NCI-H146 (cell line): ENCODE measurements at regions not wholly inside any gene's neighbourhood (a gene's known extent, or its start where the extent isn't known, plus 50 kb on each side); places are given as distances from the start of the nearest gene placed in this dataset.

Experiments used
- DNase-seq: peaks from one replicate; lab custom pipeline; 2025; lab: John Stamatoyannopoulos, UW

DNA sequence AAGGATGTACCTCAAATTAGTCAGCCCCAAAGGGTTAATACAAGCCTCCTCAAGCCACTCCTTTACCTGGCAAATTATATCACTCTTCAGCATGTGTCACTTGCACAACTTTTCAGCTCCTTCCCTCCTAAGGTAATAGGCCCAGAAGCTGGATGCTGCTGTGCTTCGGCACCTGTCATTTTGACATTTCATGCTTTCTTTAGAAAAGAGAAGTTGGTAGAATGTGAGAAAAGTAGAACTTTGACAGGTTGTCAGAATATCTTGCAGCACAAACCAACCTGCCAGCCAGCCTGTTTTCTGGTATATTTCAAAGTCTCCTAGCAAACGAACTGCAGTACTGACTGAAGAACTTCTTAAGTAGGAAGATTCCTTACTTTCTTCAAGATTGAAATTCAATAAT lies 2136.9 kb downstream of the MAT2B start:
- DNase-seq, result no peak

DNA sequence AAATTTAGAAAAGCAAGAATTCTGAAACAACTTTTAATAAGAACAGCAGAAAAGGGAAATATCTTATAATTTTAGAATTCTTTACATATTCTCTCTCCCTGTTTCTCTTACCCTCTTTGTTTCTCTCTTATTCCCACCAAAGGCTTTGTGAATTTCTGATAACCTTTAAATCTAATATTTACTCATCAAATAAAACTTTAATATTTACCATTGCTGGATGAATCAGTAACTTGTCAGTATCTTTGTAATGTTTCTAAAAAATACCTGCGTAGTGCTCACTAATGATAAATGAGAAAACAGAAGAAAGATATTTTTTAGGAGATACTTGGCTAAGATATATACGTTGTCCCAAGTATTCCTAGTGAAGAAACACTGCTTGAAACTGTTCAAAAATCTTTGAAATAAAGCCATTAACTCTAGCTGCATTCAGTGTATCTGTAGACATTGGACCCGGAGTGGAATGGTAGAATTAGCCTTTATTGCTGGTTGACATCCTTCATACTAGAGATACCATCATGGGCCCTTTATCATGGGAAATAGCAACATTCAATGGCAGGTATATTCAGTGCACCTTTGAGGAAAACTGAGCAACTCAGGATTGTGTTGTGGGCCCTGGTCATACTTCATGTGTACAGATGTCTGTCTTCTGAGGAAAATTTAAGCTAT lies 2160.4 kb downstream of the MAT2B start:
- DNase-seq, result no peak

DNA sequence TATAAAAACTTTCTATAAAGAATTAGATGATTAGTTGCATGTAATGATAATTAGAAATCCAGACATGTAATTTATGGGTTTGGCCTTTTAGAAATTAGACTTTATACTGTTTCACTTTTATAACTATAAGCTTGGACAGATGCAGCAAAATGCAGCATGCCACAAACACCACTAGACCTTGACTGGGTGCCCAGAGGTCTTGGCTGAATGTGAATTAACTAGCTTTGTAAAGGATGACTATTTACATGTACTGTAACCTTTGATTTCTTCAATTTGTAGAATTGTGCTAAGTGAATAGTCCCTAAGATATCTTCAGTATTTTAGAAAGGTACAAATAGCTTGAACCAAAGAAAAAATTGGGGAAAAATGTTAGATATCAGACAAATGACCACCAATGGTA lies 2168.1 kb downstream of the MAT2B start:
- DNase-seq, result no peak

DNA sequence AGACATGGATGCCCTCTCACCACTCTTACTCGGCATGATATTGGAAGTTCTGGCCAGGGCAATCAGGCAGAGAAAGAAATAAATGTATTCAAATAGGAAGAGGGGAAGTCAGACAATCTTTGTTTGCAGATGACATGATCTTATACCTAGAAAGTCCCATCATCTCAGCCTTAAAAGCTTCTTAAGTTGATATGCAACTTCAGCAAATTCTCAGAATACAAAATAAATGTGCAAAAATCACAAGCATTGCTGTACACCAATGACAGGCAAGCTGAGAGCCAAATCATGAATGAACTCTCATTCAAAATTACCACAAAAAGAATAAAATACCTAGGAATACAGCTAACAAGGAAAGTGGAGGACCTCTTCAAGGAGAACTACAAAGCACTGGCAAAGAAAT lies 2190.4 kb downstream of the MAT2B start:
- DNase-seq, result no peak

DNA sequence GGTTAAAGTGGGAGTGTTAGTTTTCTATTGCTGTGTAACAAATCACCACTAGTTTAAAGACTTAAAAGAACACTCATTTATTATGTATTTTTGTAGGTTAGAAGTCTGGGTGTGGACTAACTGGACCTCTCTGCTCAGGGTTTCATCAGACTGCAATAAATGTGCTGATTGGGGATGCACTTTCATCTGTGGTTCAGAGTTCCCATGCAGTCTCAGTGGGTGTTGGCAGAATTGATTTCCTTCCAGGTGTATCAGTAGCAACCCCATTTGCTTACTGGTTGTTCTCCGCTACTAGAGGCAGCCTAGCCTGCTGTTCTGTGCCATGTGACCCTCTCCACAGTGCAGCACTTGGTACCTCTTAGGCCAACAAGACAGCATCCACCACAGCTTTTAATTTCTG lies 2200.5 kb downstream of the MAT2B start:
- no peak for DNase-seq

DNA sequence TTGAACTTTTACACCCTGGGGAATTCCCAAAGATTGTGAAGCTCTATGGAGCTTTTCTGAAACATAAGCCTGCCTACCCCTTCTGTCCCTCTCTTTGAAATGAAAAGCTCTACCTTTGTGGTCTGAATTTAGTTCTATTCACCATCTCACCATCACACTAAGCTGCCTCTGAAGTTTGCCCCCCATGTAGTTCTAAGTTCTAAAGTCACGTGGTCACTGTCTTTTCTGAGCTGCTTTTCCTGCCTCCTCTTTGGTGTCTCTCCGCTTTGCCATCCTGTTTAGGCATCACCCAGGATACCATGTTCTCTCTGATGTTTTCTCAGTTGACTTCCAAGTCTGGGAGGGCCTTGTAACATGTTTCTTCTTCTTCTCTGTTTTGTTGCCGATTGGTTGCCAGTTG lies 2206.6 kb downstream of the MAT2B start:
- DNase-seq, result no peak

DNA sequence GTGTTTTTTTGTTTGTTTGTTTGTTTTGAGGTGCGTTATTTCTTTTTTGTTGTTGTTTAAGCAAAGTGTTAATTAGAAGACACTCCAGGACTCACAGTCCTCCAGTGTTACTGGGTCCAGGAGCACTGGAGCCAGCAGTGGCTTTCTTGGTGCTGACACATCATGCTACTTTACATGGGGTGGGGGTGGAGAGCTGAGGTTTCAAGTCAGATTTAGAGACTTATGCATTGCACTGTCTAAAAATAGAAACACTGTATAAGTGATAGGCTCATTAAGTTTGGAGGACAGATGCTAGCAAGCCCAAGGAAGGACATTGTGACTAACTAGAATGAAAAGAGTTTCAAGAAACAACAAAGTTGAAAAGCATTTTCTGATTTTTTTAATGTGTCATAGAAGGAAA lies 2209.2 kb downstream of the MAT2B start:
- DNase-seq, result no peak

DNA sequence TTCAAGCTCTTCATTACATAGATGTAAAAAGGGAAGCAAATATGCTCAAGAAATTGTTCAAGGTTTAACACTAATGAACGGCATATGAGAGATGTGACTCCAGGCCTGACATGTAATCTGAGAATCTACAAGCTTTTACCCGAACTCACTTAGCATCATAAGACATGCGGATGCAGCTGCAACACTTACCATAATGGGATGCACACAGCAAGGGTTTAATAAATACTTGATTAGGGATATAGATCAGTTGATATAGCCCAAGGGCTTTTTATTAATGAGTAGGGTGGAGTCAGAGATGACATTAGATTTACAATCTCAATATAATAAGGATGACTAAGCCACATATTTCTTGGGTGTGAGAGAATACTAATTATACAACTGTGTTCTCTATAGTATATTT lies 2215.5 kb downstream of the MAT2B start:
- DNase-seq, result no peak

DNA sequence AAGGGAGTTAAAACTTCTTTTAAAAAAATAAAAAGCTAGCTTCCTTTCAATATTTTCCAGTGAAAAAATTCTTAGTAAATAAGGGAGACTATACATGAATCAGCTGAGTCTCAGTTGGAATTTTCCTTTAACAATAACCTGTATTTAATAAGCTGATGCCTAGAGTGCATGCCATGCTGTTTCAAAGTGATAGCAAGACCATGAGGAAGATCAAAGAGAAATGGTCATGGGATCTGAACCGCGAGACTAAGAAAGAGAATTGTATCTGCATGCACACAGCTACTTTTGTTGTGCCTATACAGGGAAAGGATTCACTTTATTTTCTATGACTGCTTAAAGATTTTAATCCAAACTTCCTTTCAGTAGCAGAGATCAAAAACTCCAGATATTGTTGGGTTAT lies 2217.0 kb downstream of the MAT2B start:
- no peak for DNase-seq

DNA sequence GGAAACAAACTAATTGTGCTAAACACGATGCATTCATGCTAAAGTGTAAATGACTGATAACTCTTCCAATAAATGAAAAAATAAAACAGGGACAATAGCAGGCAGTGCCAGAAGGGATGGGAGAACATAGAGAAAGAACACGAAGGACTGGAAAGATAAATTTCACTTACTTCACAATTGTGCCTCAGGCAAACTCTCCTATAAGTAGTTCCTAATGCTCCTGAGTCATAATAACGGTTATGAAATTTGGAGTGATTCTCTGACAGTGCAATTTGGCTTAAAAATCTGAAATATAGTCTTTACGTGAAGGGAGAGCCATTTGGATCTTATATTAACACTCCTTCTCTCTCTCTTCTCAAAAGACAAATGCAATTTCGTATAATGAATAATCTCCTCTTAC lies 2218.5 kb downstream of the MAT2B start:
- no peak for DNase-seq

DNA sequence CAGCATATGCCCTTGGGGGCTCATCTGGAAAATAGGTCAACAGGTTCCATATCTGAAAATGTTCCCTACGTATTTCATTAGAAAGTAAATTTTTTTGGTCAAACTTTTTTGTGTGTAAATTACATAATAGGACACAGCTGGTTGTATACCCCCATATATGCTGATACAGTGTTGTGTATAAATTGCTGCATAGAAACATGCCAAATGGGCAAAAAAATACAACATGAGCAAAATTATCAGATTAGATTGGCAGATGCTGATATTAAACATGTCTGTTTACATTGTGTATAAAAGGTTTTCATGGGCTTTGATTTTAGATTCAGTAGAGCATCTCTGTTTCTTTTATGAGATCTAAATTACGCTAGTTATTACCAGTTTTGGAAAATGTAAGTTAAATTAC lies 2223.0 kb downstream of the MAT2B start:
- DNase-seq, result no peak

DNA sequence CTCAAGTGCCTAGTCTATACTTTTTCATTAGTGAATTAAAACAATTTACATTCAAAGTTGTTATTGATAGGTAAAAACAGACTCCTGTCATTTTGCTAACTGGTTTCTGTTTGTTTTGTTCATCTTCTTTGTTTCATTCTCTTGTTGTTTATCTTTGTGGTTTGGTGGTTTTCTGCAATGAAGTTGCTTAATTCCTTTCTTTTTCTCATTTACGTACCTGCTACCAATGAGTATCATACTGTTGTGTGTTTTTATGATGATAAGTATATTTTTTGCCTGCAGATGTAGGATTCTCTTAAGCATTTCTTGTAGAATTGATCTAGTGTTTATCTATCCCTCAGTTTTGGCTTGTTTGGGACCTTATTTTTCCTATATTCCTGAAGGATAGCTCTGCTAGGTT lies 2230.0 kb downstream of the MAT2B start:
- DNase-seq, result no peak

DNA sequence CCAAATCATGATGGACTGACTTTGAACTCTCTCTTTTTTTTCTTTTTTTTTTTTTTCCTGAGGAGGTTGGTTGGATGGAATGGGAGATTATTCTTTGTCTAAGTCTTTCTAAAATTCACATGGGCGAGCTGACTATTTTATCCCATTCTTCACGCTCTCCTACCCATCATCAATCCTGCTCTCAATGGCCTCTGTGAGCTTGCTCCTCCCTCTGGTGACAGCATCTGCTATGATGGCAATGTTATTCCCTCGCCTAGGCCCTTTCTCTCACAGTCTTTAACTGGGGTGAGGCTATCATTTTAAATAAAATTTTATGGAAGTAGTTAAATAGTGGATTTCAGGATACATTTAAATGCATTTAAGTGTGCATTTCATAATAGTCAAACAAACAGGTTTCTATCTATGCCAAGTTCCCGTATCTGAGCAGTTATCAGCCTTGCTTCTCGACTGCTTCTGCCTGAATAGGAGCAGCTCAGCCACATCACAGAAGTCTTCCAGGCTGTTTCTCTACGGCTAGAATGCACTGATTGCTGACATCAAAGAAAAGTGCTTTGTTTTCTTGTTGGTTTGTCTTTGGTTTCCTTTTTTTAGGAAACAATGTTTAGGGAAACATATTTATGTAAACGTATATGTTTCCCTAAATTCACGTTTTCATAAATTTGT lies 2233.8 kb downstream of the MAT2B start:
- DNase-seq, result no peak

DNA sequence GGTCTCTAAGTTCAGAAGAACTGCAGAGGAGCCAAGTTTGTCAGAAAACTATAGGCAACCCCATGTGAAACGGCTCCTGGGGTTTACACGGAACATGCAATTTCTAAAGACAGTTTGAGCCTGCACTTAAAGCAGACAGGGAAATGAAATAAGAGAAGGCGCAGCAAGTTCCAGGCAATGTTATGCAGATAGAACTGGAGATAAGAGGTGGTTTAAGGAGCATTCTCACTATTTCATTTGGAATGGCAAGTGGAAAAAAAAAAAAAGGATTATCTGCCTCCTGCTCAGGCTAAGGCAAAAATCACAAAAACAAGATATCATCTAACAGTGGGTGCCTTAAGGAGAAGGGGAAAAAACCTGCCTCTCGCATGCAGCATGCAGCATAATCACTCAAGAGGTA lies 2252.4 kb downstream of the MAT2B start:
- DNase-seq, result no peak

DNA sequence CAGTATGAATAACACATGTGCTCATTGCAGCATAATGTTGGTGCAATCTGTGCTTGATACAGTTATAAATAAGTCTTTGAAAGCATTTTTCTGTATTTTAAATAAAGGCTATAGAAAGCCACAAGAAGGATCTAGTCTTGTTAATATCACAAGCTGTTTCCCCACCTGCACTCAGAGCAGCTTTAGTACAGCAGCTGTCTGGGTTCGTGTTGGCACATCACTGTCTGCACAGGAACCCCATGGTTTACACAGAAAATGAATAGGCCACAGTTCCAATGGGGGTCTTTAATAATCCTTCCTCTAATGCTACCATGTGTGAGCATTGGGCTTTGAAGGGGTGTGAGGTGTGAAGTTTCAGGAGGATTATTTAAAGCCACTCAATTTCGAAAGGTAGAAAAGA lies 2269.7 kb downstream of the MAT2B start:
- DNase-seq, result no peak

DNA sequence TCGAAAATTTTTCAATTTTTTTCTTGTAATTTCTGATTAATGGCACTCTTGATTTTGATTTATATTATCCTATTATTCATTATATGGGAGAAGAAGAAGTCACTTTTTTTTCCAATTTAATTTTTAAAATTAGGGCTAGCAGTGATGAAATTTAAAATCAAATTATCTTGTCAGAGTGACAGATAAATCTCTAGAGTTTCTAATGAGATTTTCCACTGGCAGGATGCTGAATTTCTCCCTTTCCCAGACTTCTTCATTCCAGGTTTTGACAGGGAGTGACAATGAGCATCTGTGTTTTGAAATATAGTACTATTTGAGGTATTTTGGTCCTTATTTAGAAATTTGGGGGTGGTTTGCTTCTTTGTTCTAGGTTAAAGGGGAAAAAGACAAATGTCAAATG lies 2274.1 kb downstream of the MAT2B start:
- no peak for DNase-seq

DNA sequence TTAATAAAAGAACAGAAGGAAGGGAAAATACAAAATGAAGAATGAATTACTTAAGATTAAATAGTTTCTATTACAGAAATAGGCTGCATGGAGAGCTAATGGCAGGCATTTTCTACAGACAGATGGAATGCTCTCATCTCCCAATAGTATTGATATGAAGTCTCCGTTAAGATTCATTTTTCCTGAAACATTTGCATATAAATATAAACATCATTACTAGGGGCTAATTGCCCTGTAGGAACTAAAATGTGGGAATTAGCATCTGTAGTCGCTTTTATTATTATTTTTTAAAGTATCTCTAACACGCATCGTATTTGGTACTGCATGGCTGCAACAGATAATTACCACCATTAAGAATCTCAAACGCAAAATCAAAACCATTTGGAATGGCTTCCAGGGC lies 2275.5 kb downstream of the MAT2B start:
- DNase-seq, result no peak

DNA sequence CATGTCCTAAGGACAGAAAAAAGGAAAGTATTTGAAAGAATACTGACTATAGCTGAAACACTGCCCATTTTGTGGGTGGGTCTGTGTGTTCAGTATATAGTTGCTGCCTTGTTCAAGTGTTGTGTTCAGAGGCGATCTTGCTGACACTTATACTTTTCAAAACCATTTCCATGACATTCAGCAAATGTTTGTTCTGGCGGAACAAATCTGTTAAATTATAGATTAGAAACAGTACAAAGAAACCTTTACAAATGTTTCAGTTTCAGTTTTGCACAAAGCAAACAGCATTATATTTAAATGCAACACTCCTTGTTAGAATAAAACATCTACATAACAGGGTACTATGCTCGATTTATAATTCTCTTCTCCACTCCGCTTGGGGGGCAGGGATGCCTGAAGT lies 2276.3 kb downstream of the MAT2B start:
- no peak for DNase-seq

DNA sequence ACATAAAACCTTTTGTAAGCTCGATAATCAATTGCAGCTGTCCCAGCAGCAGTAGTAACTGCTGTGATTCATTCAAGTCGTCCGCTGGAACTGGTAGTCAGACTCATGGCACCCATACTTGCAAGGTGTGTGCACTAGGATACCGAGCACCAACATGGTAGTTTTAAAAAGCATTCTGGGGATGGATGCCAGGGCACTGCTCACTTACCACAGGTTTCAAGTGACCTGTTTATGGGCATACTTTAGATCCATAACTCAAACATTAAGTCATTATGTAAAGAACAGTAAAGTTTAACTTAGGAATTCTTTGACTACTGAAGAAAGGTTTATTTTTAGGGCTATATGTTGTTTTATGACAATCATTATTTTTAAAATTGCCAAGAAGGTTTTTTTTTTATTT lies 2277.6 kb downstream of the MAT2B start:
- no peak for DNase-seq

DNA sequence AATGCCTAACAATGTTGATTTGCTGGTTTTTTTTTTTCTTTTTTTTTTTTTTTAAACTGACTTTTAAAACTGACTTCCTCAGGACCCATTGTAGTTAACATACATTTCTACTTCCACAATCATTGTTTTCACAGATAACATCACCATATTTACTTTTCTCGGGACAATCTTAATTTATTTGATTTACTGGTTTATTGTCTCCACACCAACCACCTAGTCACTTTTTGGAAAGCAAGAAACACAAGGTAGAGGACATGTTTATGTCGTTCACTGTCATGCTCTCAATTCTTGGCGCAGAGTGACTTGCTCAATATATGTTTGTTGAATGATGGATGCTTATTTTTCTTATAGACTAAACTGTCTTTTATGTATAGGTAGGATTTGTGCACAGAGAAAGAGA lies 2280.7 kb downstream of the MAT2B start:
- no peak for DNase-seq

DNA sequence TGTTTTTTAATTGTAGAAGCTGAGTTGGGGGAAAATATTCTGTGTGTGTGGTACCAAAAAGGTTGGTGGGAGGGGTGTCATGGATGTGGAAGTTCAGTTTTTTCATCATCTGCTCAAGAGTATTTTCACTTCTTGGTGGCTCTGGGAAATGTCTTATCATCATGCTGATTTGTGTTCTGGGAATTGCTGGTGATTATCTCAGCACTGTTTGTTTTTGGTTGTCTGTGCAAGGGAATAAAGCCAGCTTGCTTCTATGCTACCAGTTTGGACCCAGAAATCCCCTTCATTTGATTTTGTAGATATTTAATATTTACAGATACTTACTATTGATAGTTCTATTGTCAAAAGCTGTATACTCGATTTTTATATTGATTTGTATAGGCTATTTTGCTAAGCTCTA lies 2289.7 kb downstream of the MAT2B start:
- no peak for DNase-seq

DNA sequence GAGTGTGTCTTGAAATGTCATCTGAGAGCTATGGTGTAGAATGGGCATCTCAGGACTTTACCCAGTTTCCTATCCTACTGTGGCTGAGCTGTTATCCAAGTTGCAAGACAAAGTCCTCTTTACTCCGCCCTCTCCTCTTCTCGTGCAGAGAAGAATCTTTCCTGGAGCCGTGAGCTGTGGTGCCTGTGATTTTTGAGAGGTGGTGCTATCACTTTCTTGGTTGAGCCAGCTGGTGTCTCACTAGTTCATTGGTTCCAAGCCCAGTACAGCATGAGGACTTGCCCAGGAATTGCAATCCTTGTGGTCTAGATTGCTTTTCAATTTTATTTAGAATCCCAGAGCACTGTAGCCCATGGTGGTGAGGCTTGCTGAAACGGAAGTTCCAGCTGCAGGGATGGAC lies 2300.3 kb downstream of the MAT2B start:
- DNase-seq, result no peak

DNA sequence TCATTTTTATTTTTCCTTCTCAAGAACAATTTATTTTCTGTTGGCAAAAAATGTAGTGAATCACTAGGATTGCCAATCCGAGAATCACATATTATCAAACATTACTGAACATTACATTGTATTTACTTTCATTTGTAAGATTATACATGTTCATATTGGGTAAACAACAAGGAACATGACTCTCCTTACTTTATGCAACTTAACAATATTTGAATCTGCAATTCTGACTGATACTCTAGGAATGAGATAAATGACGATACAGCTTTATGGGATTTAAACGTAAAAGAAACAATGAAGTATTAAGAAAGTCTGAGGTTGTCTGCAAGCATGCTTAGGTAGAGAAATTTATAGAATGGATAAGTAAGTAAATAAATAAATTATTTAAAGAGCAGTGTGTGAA lies 2302.9 kb downstream of the MAT2B start:
- no peak for DNase-seq

DNA sequence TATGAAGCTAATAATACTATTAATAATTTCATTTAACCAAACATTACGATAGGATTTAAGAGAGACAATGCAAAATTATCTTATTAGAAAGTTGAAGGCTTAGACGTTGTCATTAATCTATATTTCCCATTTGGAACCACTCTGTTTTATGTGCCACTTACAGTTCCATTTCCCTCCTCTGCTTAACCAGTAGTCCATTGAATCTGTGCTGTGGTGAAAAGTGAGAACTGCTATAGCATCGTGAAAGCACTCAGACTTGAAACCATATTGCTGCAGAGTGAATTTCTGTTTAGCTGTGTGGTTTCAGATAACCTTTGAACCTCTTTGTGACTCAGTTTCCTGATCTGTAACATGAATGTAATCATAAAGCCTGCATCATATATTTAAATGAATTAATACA lies 2304.5 kb downstream of the MAT2B start:
- no peak for DNase-seq
